ENCODE measurements at regions not wholly inside any gene's neighbourhood (a gene's known extent, or its start where the extent isn't known, plus 50 kb on each side); places are given as distances from the start of the nearest gene placed in this dataset.

- Histone ChIP-seq H3K4me1 (peaks cover 0 to 11% (median 9%) of the 10 kb centered on the region in 4 donors), H3K27me3 (no peaks in the 10 kb centered on the region), H3K4me3 (no peak overlapping the region), H3K27ac (no peak overlapping the region), H3K9me3 (no peaks in the 10 kb centered on the region), H3K36me3 (no peaks in the 10 kb centered on the region)
- intact Hi-C loops (cut with DNase I; ENCODE audit: low total_unique reads): loop anchor here (5.0 kb wide), 1 partner anchor 173 kb away; no protein-coding TSS in a partner anchor
- in situ Hi-C loops (cut with MboI; ENCODE audit: low pct_ligation_motif_present in 1 of 4, low pct_unique_long_range_greater_than_20kb in 1 of 4, low sequenced_read_pairs in 3 of 4): loop anchor here in 3 of 4 donors (10.0 kb wide), 1 partner anchor 171 kb away; no protein-coding TSS in a partner anchor
- TF ChIP-seq POLR2AphosphoS5 (IDR thresholded peaks at IDR 0.05): no peak
- TF ChIP-seq CTCF (IDR thresholded peaks at IDR 0.05): no peak
- TF ChIP-seq POLR2A (IDR thresholded peaks at IDR 0.05): no peak
- no peak for TF ChIP-seq EP300 (IDR thresholded peaks at IDR 0.05; ENCODE audit: low read depth)
- no peak for DNase-seq
These were observed 54.4 kb upstream of the FDX1 start for GRCh38 chr11:110375351-110375750.

- H3K27me3 ChIP-seq: no peaks in the 10 kb centered on the region
- in situ Hi-C loops (cut with MboI; ENCODE audit: low pct_ligation_motif_present in 1 of 4, low pct_unique_long_range_greater_than_20kb in 1 of 4, low sequenced_read_pairs in 3 of 4): loop anchor here in 3 of 4 donors (10.0 kb wide), 1 partner anchor 171 kb away; no protein-coding TSS in a partner anchor
- no peak overlapping the region for H3K4me3 ChIP-seq
- TF ChIP-seq EP300 (IDR thresholded peaks at IDR 0.05; ENCODE audit: low read depth) (no peak), POLR2AphosphoS5 (IDR thresholded peaks at IDR 0.05) (no peak)
- no peak overlapping the region for H3K27ac ChIP-seq
- no peaks in the 10 kb centered on the region for H3K36me3 ChIP-seq
- H3K9me3 ChIP-seq: no peaks in the 10 kb centered on the region
- intact Hi-C loops (cut with DNase I; ENCODE audit: low total_unique reads): loop anchor here (5.0 kb wide), 1 partner anchor 174 kb away; no protein-coding TSS in a partner anchor
- H3K4me1 ChIP-seq: peaks cover 0 to 11% (median 9%) of the 10 kb centered on the region in 4 donors
- WGBS, 2 donors (ENCODE audit: low coverage in 1 of 2): 57 to 95% methylated on average over 1 of the region's 1 CpG
- no peak for DNase-seq
These were observed 53.7 kb upstream of the FDX1 start for GRCh38 chr11:110376021-110376420.

GRCh38 chr11:110376711-110377324, 52.9 kb upstream of the FDX1 start:
- Histone ChIP-seq H3K9me3 (no peaks in the 10 kb centered on the region), H3K27ac (peak overlapping the region in 3 of 4 donors; percentile 26 to 68 (median 48)), H3K4me1 (peaks cover 0 to 11% (median 9%) of the 10 kb centered on the region in 4 donors), H3K27me3 (no peaks in the 10 kb centered on the region), H3K36me3 (no peaks in the 10 kb centered on the region), H3K4me3 (peak overlapping the region in 1 of 4 donors; percentile 9)
- WGBS, 2 donors (ENCODE audit: low coverage in 1 of 2): 17 to 30% methylated on average over 5 to 6 of the region's 6 CpGs
- DNase-seq: peak; percentile 68
- intact Hi-C loops (cut with DNase I; ENCODE audit: low total_unique reads): loop anchor here (5.0 kb wide), 1 partner anchor 175 kb away; no protein-coding TSS in a partner anchor
- in situ Hi-C loops (cut with MboI; ENCODE audit: low pct_ligation_motif_present in 1 of 4, low pct_unique_long_range_greater_than_20kb in 1 of 4, low sequenced_read_pairs in 3 of 4): loop anchor here in 3 of 4 donors (10.0 kb wide), 1 partner anchor 172 kb away; no protein-coding TSS in a partner anchor
- TF ChIP-seq CTCF (IDR thresholded peaks at IDR 0.05) (peak; percentile 68 to 79 (median 74)), POLR2AphosphoS5 (IDR thresholded peaks at IDR 0.05) (peak in 1 of 3 donors; percentile 28), EP300 (IDR thresholded peaks at IDR 0.05; ENCODE audit: low read depth) (no peak)

GRCh38 chr11:110377434-110377833, 52.3 kb upstream of the FDX1 start:
- Histone ChIP-seq H3K27me3 (no peaks in the 10 kb centered on the region), H3K4me3 (no peak overlapping the region), H3K4me1 (peaks cover 0 to 11% (median 9%) of the 10 kb centered on the region in 4 donors), H3K27ac (peak overlapping the region in 2 of 4 donors; percentile 48 to 68), H3K9me3 (no peaks in the 10 kb centered on the region), H3K36me3 (no peaks in the 10 kb centered on the region)
- 90 to 94% methylated on average over 2 to 3 of the region's 3 CpGs for WGBS, 2 donors (ENCODE audit: low coverage in 1 of 2)
- TF ChIP-seq CTCF (IDR thresholded peaks at IDR 0.05) (no peak), EP300 (IDR thresholded peaks at IDR 0.05; ENCODE audit: low read depth) (no peak), POLR2A (IDR thresholded peaks at IDR 0.05) (no peak), POLR2AphosphoS5 (IDR thresholded peaks at IDR 0.05) (no peak)
- intact Hi-C loops (cut with DNase I; ENCODE audit: low total_unique reads) (loop anchor here (5.0 kb wide), 1 partner anchor 175 kb away; no protein-coding TSS in a partner anchor), in situ Hi-C loops (cut with MboI; ENCODE audit: low pct_ligation_motif_present in 1 of 4, low pct_unique_long_range_greater_than_20kb in 1 of 4, low sequenced_read_pairs in 3 of 4) (loop anchor here in 3 of 4 donors (10.0 kb wide), 1 partner anchor 173 kb away; no protein-coding TSS in a partner anchor)
- no peak for DNase-seq
